HEK293T (cell line): ENCODE measurements at regions not wholly inside any gene's neighbourhood (a gene's known extent, or its start where the extent isn't known, plus 50 kb on each side); places are given as distances from the start of the nearest gene placed in this dataset.
"Not testable (repeated sequence)": the region's sequence is repeated elsewhere in the genome, so short reads cannot be mapped to it uniquely, and the experiment has no call there.

ENCODE experiments used
- CTCF ChIA-PET: fragments of 350-600 bp; formaldehyde crosslinking; extraction: SDS; loops from one replicate; lab custom pipeline; 2021; ENCODE audit warnings: antibody characterized with exemption, inconsistent platforms; lab: Yijun Ruan, JAX
- POLR2A ChIA-PET: fragments of 350-600 bp; formaldehyde crosslinking; extraction: SDS; loops from one replicate; lab custom pipeline; 2020; ENCODE audit warnings: antibody characterized with exemption, inconsistent platforms; lab: Yijun Ruan, JAX
- DNase-seq: peaks from one replicate; pipeline ENCODE4 v3.0.0; 2012; ENCODE audit warnings: mixed read lengths; ENCODE audit errors: extremely low spot score
- ARNT ChIP-seq: fragments of 450-650 bp; IDR thresholded peaks from 2 replicates; pipeline ENCODE4 v1.6.1; 2017; ENCODE audit warnings: mild to moderate bottlenecking
- BHLHE40 ChIP-seq: fragments of 450-650 bp; IDR thresholded peaks from 2 replicates; pipeline ENCODE4 v1.6.1; 2016; ENCODE audit warnings: mild to moderate bottlenecking, moderate library complexity, borderline replicate concordance
- CTBP1 ChIP-seq: fragments of 450-650 bp; IDR thresholded peaks from 2 replicates; pipeline ENCODE4 v1.6.1; 2016; ENCODE audit warnings: borderline replicate concordance
- ELF4 ChIP-seq: fragments of 450-650 bp; IDR thresholded peaks from 2 replicates; pipeline ENCODE4 v1.6.1; 2017; ENCODE audit warnings: antibody characterized with exemption
- FOXK2 ChIP-seq: fragments of 450-650 bp; IDR thresholded peaks from 2 replicates; pipeline ENCODE4 v1.6.1; 2016; ENCODE audit warnings: mild to moderate bottlenecking
- HDGF ChIP-seq: fragments of 450-650 bp; IDR thresholded peaks from 2 replicates; pipeline ENCODE4 v1.6.1; 2017; ENCODE audit warnings: antibody characterized with exemption, borderline replicate concordance
- L3MBTL2 ChIP-seq: fragments of 450-650 bp; conservative IDR thresholded peaks from 2 replicates; pipeline ENCODE4 v1.6.1; 2016; ENCODE audit warnings: mild to moderate bottlenecking
- LEF1 ChIP-seq: fragments of 450-650 bp; IDR thresholded peaks from 2 replicates; pipeline ENCODE4 v1.6.1; 2017; ENCODE audit warnings: mild to moderate bottlenecking, borderline replicate concordance
- NFRKB ChIP-seq: fragments of 450-650 bp; IDR thresholded peaks from 2 replicates; pipeline ENCODE4 v1.6.1; 2016; ENCODE audit warnings: mild to moderate bottlenecking, moderate library complexity
- SUZ12 ChIP-seq: fragments of 450-650 bp; IDR thresholded peaks from 2 replicates; pipeline ENCODE4 v1.6.1; 2016; ENCODE audit warnings: mild to moderate bottlenecking
- TARDBP ChIP-seq: fragments of 450-650 bp; IDR thresholded peaks from 2 replicates; pipeline ENCODE4 v1.6.1; 2016
- ZNF384 ChIP-seq: fragments of 450-650 bp; IDR thresholded peaks from 2 replicates; pipeline ENCODE4 v1.6.1; 2016
- TF ChIP-seq, protein P1 (sequence below): fragments of 450-650 bp; IDR thresholded peaks from 2 replicates; pipeline ENCODE4 v1.6.1; 2016

DNA sequence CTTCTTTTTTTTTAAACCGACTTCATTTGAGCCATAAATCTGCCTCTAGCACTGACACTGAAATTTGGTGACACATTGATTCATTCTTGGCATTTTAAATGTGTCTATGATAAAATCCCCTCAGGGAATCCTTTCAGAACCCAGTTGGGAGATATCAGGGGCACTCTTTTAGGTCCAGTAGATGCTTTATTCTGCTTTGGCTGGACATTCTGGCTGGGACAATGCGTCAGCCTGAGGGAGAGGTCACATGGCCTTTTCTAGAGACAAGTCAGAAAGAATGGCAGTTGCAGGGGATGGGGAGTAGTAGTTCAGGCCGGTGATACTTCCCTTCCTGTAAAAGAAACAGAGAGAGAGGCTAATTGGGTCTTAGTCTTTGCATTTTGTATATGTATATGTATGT is 63.1 kb downstream of the TRIM43 start:
- DNase-seq, POLR2A ChIA-PET, CTCF ChIA-PET: not testable (repeated sequence)

DNA sequence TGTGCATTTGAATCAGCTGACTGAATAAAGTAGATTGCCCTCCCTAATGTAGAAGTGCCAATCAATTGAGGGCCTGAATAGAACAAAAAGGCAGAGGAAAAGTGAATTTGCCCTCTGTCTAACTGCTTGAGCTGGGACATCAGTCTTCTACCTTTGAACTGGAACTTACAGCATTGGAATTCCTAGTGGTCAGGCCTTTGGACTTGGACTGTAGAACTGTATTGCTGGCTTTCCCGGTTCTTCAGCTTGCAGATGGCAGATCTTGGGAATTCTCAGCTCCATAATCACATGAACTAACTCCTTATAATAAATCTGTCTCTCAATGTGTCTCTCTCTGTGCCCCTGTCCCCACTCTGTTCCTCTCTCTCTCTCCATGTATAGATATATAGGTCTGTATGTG is 64.8 kb downstream of the TRIM43 start:
- POLR2A ChIA-PET, CTCF ChIA-PET, DNase-seq: not testable (repeated sequence)

GRCh38 chr2:95657937-95658336 is 66.1 kb downstream of the TRIM43 start:
- CTCF ChIA-PET, DNase-seq, POLR2A ChIA-PET: not testable (repeated sequence)

DNA sequence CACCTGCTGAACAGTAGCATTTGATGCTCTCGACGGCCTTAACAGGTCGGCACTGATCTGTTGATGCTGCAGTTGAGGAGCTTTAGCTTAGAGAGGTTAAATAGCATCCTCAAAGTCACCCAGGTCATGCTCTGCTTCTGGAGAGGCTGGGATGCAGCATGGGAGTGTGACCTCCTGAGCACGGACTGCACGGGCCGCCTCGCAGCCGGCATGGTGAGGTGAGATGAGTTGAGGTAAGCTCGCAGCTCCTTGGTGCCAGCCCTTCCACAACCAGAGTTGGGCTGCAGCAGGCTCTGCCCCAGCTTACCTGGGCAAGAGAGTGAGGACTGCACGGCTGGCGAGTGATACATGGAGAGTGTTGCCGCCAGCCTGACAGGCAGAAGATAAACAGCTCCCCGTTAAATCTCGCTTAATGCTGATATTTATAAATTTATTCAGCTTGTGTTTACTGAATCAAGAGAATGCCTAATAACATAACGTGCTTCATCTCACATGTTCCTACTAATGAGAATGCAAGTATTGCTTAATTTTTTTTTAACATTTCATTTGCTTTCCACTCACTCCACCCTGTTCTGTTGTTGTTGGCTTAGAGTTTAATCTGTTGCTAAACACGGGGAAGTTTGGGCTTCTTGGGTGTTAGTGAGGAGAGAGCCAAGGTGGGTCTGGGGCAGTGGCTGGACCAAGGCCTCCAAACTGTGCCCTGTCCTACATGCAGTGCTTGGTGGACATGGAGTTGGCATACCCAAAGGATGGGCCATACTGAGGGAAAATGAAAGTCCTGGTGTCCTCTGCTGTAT is 69.2 kb downstream of the TRIM43 start:
- DNase-seq, CTCF ChIA-PET, POLR2A ChIA-PET: not testable (repeated sequence)

DNA sequence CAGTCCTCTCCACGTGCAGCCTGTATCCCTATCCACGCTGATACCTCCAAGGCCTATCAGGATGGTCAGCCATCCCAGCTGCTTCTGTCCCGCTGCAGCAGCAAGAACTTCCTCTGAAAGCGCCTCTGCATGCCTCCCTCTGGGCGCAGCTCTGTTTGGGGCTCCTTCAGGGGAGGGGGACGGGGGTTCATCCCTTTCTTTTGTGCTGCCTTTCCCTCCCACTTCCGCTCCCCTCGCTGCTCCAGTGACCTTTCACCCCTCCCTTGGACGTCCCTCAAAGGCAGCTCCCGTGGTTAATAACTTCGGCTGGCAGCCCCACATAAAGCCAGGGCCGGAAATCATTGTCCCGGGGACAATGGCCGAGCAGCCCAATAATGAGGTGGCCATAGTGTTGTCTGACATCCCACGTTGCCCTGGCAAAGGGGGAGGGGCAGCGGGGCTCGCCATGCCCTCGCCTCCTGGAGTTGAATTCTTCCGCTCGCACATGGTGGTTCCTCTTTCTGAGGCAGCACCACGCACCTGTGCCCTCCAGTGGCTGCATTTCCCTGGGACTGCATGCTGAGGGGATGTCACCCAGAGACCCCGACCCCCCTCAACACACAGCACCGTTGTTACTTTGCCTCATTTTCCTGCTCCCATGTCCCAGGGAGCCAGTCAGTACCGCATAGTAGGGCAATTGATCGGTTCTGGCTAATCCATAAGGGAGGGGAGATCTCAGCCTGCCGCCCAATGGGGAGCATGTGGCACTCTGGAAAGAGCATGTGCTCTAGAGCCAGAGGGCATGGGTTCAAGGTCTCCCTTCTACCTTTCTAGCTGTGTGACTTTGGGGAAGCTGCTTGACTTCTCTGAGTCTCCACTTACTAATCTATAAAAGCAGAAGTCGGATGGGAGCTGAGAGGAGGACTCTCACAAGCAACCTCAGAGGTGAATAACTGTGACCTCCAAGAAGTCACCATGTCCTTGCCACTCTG is 72.0 kb downstream of the TRIM43 start:
- CTCF ChIA-PET, POLR2A ChIA-PET, DNase-seq: not testable (repeated sequence)

DNA sequence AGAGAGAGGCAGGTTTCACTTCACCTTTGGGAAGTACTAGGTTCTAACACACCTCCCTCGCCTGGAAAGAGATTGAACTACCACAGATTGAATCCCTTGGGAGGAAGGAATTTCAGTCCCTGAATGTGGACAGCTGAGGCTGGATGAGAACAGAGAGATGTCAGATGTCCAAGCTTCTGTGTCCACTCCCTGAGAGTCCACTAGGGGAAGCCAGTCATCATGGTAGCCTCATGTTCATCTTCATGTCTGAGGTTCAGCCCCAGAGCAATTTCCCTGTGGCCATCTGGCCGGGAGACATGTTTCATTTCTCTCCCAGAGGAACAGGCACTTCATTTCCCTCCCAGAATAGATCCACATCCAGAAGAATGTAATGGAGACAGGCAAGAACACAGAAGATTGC is 74.8 kb downstream of the TRIM43 start:
- POLR2A ChIA-PET, DNase-seq: not testable (repeated sequence)
- CTCF ChIA-PET: interaction anchor here (0.6 kb wide), 1 partner anchor 89 kb away, joined by 3 read pairs; no protein-coding TSS in a partner anchor

DNA sequence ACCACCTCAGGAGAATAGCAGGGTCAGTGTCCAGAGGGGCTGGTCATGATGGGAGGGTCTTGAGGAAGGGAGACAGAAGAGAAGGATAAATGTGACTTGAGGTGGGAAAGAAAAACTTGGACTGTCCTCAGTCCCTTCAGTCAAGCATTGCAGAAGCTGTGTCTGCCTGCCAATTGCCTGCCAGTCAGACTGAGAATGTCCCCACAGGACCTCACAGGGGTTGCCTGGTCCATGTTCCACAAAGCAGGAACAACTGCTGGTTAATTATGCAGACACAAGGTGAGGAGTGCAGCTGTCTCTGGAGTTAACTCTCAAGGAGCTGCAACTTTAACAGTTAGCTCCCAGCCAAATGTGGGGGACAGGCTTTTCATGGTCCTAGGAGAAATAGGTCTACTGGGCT is 75.7 kb downstream of the TRIM43 start:
- no peak for DNase-seq
- TF ChIP-seq, protein P1, sequence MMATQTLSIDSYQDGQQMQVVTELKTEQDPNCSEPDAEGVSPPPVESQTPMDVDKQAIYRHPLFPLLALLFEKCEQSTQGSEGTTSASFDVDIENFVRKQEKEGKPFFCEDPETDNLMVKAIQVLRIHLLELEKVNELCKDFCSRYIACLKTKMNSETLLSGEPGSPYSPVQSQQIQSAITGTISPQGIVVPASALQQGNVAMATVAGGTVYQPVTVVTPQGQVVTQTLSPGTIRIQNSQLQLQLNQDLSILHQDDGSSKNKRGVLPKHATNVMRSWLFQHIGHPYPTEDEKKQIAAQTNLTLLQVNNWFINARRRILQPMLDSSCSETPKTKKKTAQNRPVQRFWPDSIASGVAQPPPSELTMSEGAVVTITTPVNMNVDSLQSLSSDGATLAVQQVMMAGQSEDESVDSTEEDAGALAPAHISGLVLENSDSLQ: no peak
- TF ChIP-seq SUZ12 (no peak), ELF4 (no peak)
- POLR2A ChIA-PET: no interaction called here
- CTCF ChIA-PET: no interaction called here

GRCh38 chr2:95668934-95669333 is 77.1 kb downstream of the TRIM43 start:
- CTCF ChIA-PET, DNase-seq: not testable (repeated sequence)

GRCh38 chr2:95669441-95669991 is 77.7 kb downstream of the TRIM43 start:
- DNase-seq: no peak
- POLR2A ChIA-PET: no interaction called here
- CTCF ChIA-PET: no interaction called here
- TF ChIP-seq ARNT: no peak
- no peak for TF ChIP-seq SUZ12
- TF ChIP-seq ZNF384: no peak
- no peak for TF ChIP-seq TARDBP
- TF ChIP-seq BHLHE40: no peak
- no peak for TF ChIP-seq CTBP1
- TF ChIP-seq HDGF: no peak
- TF ChIP-seq, protein P1: no peak
- no peak for TF ChIP-seq LEF1
- TF ChIP-seq ELF4: no peak

More at GRCh38 chr2:95668934-95669333, 77.1 kb downstream of the TRIM43 start:
- POLR2A ChIA-PET: not testable (repeated sequence)

DNA sequence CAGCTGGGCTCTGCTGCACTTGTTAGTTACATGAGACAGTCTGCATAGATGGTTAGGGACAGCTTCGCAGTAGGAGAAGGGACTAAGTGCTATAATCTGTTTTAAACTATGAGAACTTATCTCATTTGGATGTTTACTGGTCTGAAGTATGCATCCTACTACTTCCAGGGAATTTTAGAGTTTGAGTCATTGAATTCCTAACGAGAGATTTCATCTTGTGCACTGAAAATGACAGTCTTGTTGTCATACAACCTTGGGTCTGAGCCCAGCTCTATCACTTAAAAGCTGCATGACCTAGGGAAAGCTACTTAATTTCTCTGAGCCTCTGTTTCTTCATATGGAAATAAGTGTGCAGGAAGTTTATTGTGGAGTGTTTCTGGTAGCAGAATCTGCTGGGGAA is 78.4 kb downstream of the TRIM43 start:
- CTCF ChIA-PET: no interaction called here
- no peak for TF ChIP-seq FOXK2
- TF ChIP-seq L3MBTL2: no peak
- no peak for TF ChIP-seq NFRKB
- no peak for TF ChIP-seq HDGF
- no peak for DNase-seq
- POLR2A ChIA-PET: no interaction called here
